NCI-H2081 (cell line): ENCODE measurements at regions not wholly inside any gene's neighbourhood (a gene's known extent, or its start where the extent isn't known, plus 50 kb on each side); places are given as distances from the start of the nearest gene placed in this dataset.
"Not testable (repeated sequence)": the region's sequence is repeated elsewhere in the genome, so short reads cannot be mapped to it uniquely, and the experiment has no call there.

Experiments used
- DNase-seq, 2 experiments: peaks; one replicate each; lab custom pipeline; 2025; lab: John Stamatoyannopoulos, UW

DNA sequence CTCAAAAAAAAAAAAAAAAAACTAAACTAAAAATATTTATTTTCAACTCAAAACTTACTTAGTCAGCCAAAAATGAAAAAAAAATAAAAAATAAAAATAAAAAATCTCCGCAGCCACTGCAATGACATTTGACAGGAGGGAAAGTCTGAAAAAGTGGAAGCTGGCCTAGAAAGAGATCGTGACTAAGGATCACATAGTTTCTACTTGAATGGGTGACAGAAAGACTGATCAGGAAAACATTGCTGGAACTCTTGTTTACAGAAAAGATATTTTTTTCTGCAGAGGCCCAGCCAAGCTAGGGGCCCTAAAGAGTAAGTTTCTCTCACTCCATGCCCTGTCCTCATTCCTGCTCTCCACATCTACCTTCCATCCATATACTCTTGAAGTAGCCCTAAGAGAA lies 92.8 kb upstream of the KCND2 start:
- no peak for DNase-seq

GRCh38 chr7:120181499-120181898 lies 91.5 kb upstream of the KCND2 start:
- no peak for DNase-seq

DNA sequence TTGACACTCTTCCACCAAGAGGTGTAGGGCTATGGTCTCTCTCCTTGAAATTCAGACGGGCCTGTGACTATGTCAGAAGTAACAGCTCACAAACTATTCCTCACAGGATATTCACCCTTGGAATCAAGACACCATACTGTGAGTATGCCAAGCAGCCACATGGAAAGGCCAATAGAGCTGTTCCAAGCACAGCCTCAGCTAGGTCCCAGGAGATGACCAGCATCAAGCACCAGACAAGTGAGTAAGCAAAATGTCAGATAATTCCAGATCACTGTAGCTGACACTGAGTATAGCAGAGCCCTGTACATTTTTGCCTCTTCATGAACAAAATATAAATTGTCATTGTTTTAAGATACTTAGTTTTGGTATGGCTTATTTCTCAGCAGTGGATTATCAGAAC lies 88.1 kb upstream of the KCND2 start:
- no peak for DNase-seq

DNA sequence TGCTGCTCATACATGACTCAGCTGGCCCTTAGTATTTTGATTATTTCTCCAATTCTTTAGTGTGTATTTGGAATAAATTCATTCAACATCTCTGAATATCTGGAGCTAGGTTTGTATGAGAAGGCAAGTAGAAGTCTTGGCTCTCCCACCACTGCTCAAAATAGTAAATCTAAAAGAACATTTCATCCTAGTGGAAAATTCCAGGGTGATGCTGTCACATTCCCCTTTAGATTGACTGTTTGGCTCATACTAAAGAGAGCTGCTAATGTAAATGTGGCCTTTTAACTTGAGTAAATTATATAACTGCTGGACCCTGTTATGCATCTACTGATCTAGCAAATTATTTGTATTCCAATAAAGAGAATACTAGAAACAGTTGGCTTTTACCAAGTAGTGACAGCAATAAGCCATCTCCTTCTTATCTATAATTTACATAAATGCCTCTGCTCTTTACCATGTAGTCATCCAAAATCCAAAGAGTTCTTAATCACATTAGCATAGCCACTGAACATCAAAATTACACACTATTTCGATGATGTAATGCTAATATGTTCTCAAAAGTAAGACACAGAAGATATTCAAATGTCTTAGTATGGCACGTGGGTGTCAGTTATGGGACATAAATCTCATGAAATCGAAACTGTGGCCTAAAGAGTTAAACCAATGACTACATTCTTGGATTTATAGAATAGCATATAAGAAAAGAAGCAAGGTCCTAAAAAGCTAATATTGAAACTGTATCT lies 86.9 kb upstream of the KCND2 start:
- no peak for DNase-seq

DNA sequence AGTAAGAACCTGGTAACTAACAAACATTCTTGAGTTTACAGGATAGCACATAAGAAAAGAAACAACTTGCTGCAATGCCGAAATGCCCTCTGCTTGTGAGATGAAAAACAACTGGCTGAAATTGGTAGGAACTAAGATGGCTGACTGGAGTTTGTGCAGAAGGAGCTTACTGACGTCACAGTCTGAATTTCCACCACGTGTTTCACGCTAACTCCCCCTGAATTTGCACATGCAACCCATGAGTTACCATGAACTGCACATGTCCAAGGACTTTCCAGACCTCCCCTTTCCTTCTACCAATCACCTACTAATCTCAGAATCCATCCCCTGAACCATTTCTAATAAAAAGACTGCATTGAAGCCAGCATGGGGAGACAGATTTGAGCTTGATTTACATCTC lies 86.3 kb upstream of the KCND2 start:
- no peak for DNase-seq

- DNase-seq: no peak
Measured at GRCh38 chr7:120189623-120190022, 83.4 kb upstream of the KCND2 start.

DNA sequence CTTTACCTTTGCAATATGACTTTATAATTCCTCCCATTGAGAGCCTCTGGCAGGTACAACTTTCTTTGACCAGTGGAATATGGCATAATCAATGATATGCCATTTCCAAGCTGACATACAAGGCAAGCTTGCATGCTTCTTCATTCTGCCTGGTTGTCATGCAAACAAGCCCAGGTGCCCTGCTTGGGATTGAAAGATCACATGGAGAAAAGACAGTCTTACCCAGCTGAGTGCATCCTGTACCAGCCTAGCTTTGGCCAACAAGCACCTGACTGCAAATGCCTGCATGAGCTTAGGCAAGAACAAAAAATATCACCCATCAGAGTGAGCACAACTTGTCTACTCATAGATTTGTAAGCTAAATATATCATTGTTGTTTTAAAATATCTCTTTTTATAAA lies 82.9 kb upstream of the KCND2 start:
- DNase-seq: no peak

- no peak for DNase-seq
Measured at GRCh38 chr7:120190566-120190965, 82.4 kb upstream of the KCND2 start.

DNA sequence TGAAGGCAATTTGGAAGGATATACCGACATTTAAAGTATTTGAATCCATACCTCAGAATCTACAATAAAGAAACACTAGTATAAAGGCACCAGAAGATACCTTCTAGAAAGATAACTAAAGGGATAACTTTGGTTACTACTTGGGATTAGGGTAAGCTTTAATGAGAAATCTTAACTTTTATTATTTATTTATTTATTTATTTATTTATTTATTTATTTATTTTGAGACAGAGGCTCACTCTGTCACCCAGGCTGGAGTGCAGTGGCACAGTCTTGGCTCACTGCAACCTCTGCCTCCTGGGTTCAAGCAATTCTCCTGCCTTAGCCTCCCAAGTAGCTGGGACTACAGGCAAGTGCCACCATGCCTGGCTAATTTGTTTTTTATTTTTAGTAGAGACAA lies 81.6 kb upstream of the KCND2 start:
- DNase-seq: not testable (repeated sequence)

DNA sequence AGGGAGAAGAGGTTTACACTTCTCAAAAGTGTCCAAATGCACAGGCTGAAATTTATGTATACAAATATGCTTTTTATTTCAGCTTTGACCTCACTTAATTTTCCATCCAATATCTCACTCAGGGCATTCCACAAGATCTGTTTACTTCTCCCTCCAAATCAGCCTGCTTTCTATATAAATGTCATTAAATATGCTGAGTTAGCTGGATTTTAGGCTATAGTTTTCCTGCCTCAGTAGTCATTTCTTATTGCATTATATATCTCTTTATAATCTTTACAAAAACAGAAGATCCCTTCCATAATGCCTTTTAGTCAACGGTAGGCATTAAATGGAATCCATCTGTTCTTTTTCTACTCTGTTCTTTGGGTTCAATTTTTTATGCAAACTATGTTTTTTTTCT lies 71.7 kb upstream of the KCND2 start:
- no peak for DNase-seq

GRCh38 chr7:120205101-120205500 lies 67.9 kb upstream of the KCND2 start:
- no peak for DNase-seq

DNA sequence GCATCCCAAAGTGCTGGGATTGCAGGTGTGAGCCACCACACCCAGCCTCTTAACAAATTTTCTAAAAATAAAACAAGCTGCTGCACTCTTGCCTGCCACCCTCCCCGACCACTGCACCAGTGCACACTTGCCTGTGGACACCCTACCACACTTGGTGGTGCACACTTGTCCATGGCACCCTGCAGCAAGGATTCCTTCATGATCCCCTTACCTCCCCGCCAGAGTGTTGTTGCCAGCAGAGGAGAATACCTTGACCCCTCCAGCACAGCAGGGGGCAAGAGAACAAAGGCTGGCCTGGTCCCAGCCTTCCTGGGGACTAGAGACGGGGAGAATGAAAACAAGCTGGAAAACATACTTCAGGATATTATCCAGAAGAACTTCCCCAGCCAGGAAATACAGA lies 65.9 kb upstream of the KCND2 start:
- no peak for DNase-seq

DNA sequence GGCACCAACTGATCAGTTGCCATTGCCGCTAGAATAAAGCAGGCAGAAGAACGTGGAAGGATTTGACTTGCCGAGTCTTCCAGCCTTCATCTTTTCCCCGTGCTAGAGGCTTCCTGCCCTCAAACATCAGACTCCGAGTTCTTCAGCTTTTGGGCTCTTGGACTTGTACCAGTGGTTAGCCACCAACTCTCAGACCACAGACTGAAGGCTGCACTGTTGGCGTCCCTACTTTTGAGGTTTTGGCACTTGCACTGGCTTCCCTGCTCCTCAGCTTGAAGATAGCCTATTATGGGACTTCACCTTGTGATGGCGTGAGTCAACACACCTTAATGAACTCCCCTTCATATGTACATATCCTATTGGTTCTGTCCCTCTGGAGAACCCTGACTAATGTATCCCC lies 57.3 kb upstream of the KCND2 start:
- no peak for DNase-seq

GRCh38 chr7:120216947-120217346 lies 56.0 kb upstream of the KCND2 start:
- DNase-seq: no peak

- DNase-seq: no peak
Measured at GRCh38 chr7:120218712-120219111, 54.3 kb upstream of the KCND2 start.

GRCh38 chr7:120221666-120222065 lies 51.3 kb upstream of the KCND2 start:
- no peak for DNase-seq
